H1 (cell line): ENCODE measurements at regions not wholly inside any gene's neighbourhood (a gene's known extent, or its start where the extent isn't known, plus 50 kb on each side); places are given as distances from the start of the nearest gene placed in this dataset.

Source experiments
- CEBPB ChIP-seq: IDR thresholded peaks from 2 replicates; pipeline ENCODE4 v1.6.1; 2012; ENCODE audit warnings: low read depth, low read length
- ZNF274 ChIP-seq: IDR thresholded peaks from 2 replicates; pipeline ENCODE4 v1.7.0; 2012; ENCODE audit warnings: low read length, borderline replicate concordance; ENCODE audit errors: extremely low read depth
- TF ChIP-seq, protein P1 (sequence below): IDR thresholded peaks from 2 replicates; pipeline ENCODE4 v1.6.1; 2012; ENCODE audit warnings: low read length, inconsistent platforms
- TF ChIP-seq, protein P2 (sequence below): IDR thresholded peaks from 2 replicates; pipeline ENCODE4 v1.6.1; 2012; ENCODE audit warnings: inconsistent platforms
- TF ChIP-seq, protein P3 (sequence below), 3 experiments: IDR thresholded peaks; 1 replicate in 2 of 3; 2 replicates in 1 of 3; pipeline versions ENCODE4 v1.5.1 to v1.6.1; 2011; ENCODE audit warnings: low read length in 3 of 3, mild to moderate bottlenecking in 3 of 3, inconsistent platforms in 2 of 3, low read depth in 1 of 3, moderate library complexity in 1 of 3; ENCODE audit not compliant: insufficient read depth in 1 of 3; ENCODE audit errors: control extremely low read depth in 1 of 3

DNA sequence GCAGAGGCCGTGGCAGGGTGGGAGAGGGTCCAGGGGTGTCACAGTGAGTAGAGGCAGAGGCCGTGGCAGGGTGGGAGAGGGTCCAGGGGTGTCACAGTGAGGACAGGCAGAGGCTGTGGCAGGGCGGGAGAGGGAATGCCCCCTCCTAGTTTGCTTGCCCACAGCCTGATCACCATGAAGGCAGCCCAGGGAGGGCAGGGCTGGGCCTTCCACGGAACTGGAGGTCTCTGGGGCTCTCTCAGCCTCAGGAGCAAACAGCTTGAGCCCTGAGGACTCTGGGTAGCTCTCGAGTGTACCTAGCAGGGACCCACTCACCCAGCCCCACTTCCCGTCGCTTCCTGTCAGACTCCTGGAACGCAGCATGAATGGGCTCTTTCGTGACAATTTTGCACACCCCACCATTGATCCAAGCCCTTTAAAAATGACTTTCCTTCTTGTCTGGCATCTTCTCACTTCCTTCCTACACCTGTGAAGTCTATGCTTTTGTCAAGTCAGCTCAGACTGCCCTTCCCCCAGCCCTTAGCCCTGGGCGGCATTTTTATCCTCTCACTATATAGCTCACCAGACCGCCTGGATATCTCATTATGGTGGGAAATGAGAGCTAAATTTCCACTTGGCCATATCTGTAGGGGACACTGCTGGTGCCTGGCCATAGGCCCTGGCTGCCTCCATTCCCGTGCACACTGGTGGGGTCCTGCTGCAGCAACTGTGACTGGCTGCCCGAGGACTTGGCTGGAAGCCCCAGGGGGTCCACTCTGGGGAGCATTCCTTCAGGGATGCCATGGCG, 140.3 kb downstream of the CDC5L start (continued):
- TF ChIP-seq, protein P1, sequence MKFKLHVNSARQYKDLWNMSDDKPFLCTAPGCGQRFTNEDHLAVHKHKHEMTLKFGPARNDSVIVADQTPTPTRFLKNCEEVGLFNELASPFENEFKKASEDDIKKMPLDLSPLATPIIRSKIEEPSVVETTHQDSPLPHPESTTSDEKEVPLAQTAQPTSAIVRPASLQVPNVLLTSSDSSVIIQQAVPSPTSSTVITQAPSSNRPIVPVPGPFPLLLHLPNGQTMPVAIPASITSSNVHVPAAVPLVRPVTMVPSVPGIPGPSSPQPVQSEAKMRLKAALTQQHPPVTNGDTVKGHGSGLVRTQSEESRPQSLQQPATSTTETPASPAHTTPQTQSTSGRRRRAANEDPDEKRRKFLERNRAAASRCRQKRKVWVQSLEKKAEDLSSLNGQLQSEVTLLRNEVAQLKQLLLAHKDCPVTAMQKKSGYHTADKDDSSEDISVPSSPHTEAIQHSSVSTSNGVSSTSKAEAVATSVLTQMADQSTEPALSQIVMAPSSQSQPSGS: no peak
- TF ChIP-seq, protein P2, sequence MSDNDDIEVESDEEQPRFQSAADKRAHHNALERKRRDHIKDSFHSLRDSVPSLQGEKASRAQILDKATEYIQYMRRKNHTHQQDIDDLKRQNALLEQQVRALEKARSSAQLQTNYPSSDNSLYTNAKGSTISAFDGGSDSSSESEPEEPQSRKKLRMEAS: no peak
- TF ChIP-seq ZNF274 (no peak), CEBPB (no peak)
- TF ChIP-seq, protein P3, sequence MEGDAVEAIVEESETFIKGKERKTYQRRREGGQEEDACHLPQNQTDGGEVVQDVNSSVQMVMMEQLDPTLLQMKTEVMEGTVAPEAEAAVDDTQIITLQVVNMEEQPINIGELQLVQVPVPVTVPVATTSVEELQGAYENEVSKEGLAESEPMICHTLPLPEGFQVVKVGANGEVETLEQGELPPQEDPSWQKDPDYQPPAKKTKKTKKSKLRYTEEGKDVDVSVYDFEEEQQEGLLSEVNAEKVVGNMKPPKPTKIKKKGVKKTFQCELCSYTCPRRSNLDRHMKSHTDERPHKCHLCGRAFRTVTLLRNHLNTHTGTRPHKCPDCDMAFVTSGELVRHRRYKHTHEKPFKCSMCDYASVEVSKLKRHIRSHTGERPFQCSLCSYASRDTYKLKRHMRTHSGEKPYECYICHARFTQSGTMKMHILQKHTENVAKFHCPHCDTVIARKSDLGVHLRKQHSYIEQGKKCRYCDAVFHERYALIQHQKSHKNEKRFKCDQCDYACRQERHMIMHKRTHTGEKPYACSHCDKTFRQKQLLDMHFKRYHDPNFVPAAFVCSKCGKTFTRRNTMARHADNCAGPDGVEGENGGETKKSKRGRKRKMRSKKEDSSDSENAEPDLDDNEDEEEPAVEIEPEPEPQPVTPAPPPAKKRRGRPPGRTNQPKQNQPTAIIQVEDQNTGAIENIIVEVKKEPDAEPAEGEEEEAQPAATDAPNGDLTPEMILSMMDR (IDR thresholded peaks at IDR 0.05; ENCODE audit: control extremely low read depth in 1 of 3, insufficient read depth in 1 of 3, low read depth in 1 of 3, low read length in 3 of 3): no peak
